ENCODE measurements at regions not wholly inside any gene's neighbourhood (a gene's known extent, or its start where the extent isn't known, plus 50 kb on each side); places are given as distances from the start of the nearest gene placed in this dataset.

DNA sequence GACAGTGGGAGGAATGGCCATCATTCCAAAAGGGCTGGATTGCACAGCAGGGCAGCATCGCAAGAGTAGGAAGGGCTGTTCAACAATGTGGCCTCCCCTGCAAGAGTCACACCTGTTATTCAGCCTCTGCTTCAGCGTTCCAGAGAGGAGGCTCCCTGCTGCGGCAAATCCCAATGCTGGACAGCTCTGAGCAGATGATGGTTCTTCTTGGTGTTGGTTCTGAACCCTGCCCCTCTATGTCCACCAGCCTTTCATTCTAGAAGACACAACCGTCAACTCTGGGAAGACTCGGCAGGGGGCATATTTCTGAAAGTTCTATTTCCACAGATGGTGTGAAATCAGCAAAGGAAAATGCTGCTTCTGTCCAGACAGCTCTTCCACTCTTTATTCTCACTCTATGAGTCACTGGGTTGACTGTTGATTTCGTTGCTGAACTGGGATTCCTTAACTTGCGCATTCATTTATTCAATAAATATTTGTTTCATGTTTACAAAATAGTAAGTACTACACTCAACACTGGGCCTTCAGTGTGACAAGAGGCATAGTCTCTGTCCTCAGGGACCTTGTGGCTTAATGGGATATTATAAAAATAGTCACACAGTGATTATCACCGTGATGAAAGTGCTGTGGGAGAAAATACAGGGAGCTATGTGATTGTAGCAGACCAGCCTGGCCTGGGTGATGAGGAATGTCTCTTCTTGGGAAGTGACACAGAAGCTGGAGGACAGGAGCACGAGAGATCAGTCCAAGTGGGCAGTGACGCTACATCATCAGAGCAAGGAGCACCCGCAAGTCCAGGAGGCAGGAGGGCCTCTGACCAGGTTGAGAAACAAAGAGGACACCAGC lies 260.3 kb downstream of the SIPA1L2 start:
- Histone ChIP-seq H3K79me2 (replicated peaks; ENCODE audit: insufficient read depth, low read length) (no peaks in the 10 kb centered on the region), H3K4me2 (ENCODE audit: low read length) (no peak overlapping the region), H3F3A (ENCODE audit: insufficient read depth, low read length, poor library complexity, severe bottlenecking) (no peaks in the 10 kb centered on the region), H3K27ac (ENCODE audit: low read length) (no peak overlapping the region), H3K9ac (ENCODE audit: low read length) (no peak overlapping the region), H3K36me3 (ENCODE audit: insufficient read depth, low read length) (no peaks in the 10 kb centered on the region), H3K4me3 (ENCODE audit: low read length) (no peak overlapping the region), H3K27me3 (ENCODE audit: insufficient read depth, low read depth, low read length) (no peaks in the 10 kb centered on the region), H4K20me1 (ENCODE audit: insufficient read depth) (no peaks in the 10 kb centered on the region), H3K9me2 (ENCODE audit: insufficient read depth, low read length) (no peaks in the 10 kb centered on the region), H2AFZ (ENCODE audit: low read depth, low read length) (no peak overlapping the region), H3K9me3 (ENCODE audit: low read length) (no peaks in the 10 kb centered on the region)
- TF ChIP-seq SMC3 (conservative IDR thresholded peaks at IDR 0.05; ENCODE audit: poor library complexity) (no peak), POLR2AphosphoS5 (IDR thresholded peaks at IDR 0.05) (no peak), MXI1 (conservative IDR thresholded peaks at IDR 0.05; ENCODE audit: poor library complexity, severe bottlenecking) (no peak), EZH2 (IDR thresholded peaks at IDR 0.05; ENCODE audit: borderline replicate concordance, insufficient read depth, low read length, poor library complexity, severe bottlenecking) (no peak), EP300 (conservative IDR thresholded peaks at IDR 0.05; ENCODE audit: poor library complexity, severe bottlenecking) (no peak), TAF1 (IDR thresholded peaks at IDR 0.05; ENCODE audit: low read depth) (no peak), RAD21 (conservative IDR thresholded peaks at IDR 0.05) (no peak)
- TF ChIP-seq, protein P1, sequence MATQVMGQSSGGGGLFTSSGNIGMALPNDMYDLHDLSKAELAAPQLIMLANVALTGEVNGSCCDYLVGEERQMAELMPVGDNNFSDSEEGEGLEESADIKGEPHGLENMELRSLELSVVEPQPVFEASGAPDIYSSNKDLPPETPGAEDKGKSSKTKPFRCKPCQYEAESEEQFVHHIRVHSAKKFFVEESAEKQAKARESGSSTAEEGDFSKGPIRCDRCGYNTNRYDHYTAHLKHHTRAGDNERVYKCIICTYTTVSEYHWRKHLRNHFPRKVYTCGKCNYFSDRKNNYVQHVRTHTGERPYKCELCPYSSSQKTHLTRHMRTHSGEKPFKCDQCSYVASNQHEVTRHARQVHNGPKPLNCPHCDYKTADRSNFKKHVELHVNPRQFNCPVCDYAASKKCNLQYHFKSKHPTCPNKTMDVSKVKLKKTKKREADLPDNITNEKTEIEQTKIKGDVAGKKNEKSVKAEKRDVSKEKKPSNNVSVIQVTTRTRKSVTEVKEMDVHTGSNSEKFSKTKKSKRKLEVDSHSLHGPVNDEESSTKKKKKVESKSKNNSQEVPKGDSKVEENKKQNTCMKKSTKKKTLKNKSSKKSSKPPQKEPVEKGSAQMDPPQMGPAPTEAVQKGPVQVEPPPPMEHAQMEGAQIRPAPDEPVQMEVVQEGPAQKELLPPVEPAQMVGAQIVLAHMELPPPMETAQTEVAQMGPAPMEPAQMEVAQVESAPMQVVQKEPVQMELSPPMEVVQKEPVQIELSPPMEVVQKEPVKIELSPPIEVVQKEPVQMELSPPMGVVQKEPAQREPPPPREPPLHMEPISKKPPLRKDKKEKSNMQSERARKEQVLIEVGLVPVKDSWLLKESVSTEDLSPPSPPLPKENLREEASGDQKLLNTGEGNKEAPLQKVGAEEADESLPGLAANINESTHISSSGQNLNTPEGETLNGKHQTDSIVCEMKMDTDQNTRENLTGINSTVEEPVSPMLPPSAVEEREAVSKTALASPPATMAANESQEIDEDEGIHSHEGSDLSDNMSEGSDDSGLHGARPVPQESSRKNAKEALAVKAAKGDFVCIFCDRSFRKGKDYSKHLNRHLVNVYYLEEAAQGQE (IDR thresholded peaks at IDR 0.05; ENCODE audit: borderline replicate concordance) = no peak
- TF ChIP-seq, protein P2, sequence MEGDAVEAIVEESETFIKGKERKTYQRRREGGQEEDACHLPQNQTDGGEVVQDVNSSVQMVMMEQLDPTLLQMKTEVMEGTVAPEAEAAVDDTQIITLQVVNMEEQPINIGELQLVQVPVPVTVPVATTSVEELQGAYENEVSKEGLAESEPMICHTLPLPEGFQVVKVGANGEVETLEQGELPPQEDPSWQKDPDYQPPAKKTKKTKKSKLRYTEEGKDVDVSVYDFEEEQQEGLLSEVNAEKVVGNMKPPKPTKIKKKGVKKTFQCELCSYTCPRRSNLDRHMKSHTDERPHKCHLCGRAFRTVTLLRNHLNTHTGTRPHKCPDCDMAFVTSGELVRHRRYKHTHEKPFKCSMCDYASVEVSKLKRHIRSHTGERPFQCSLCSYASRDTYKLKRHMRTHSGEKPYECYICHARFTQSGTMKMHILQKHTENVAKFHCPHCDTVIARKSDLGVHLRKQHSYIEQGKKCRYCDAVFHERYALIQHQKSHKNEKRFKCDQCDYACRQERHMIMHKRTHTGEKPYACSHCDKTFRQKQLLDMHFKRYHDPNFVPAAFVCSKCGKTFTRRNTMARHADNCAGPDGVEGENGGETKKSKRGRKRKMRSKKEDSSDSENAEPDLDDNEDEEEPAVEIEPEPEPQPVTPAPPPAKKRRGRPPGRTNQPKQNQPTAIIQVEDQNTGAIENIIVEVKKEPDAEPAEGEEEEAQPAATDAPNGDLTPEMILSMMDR (IDR thresholded peaks at IDR 0.05; ENCODE audit: poor library complexity, severe bottlenecking) = no peak

DNA sequence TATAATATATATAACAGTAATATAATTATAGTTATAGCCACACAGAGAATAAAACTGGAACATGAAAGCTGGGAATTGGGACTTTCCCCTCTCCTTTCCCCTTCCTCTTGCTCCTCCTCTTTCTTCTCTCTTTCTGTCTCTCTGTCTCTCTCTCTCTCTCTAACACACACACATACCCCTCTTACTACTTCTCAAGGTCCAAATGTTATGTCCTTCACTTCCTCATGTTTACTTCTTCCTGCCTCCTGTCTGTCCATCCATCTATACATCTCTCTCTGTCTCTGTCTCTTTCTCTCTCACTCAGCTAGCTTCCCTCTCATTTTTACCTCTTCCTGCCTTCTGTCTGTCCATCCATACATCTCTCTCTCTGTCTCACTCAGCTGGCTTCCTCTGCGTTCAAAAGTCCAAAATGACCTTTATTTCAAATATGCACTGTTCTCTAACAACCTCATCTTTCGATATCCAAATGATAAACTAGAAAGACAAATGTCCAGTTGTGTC lies 261.1 kb downstream of the SIPA1L2 start:
- no peaks in the 10 kb centered on the region for H3K36me3 ChIP-seq (ENCODE audit: insufficient read depth, low read length)
- no peaks in the 10 kb centered on the region for H3F3A ChIP-seq (ENCODE audit: insufficient read depth, low read length, poor library complexity, severe bottlenecking)
- H3K9me3 ChIP-seq (ENCODE audit: low read length) = no peaks in the 10 kb centered on the region
- no peaks in the 10 kb centered on the region for H4K20me1 ChIP-seq (ENCODE audit: insufficient read depth)
- no peak overlapping the region for H3K4me3 ChIP-seq (ENCODE audit: low read length)
- no peaks in the 10 kb centered on the region for H3K27me3 ChIP-seq (ENCODE audit: insufficient read depth, low read depth, low read length)
- H3K27ac ChIP-seq (ENCODE audit: low read length) = no peak overlapping the region
- H3K9me2 ChIP-seq (ENCODE audit: insufficient read depth, low read length) = no peaks in the 10 kb centered on the region
- TF ChIP-seq TAF1 (IDR thresholded peaks at IDR 0.05; ENCODE audit: low read depth) (no peak), SMC3 (conservative IDR thresholded peaks at IDR 0.05; ENCODE audit: poor library complexity) (no peak), RAD21 (conservative IDR thresholded peaks at IDR 0.05) (no peak), EZH2 (IDR thresholded peaks at IDR 0.05; ENCODE audit: borderline replicate concordance, insufficient read depth, low read length, poor library complexity, severe bottlenecking) (no peak), MXI1 (conservative IDR thresholded peaks at IDR 0.05; ENCODE audit: poor library complexity, severe bottlenecking) (no peak), EP300 (conservative IDR thresholded peaks at IDR 0.05; ENCODE audit: poor library complexity, severe bottlenecking) (no peak), POLR2AphosphoS5 (IDR thresholded peaks at IDR 0.05) (no peak)
- TF ChIP-seq, protein P1 (IDR thresholded peaks at IDR 0.05; ENCODE audit: borderline replicate concordance) = no peak
- TF ChIP-seq, protein P2 (IDR thresholded peaks at IDR 0.05; ENCODE audit: poor library complexity, severe bottlenecking) = no peak
- H3K79me2 ChIP-seq (replicated peaks; ENCODE audit: insufficient read depth, low read length) = no peaks in the 10 kb centered on the region
- H2AFZ ChIP-seq (ENCODE audit: low read depth, low read length) = no peak overlapping the region
- no peak overlapping the region for H3K4me2 ChIP-seq (ENCODE audit: low read length)
- no peak overlapping the region for H3K9ac ChIP-seq (ENCODE audit: low read length)
